Non-pigmented ciliary epithelial cell (primary cell): ENCODE measurements at regions not wholly inside any gene's neighbourhood (a gene's known extent, or its start where the extent isn't known, plus 50 kb on each side); places are given as distances from the start of the nearest gene placed in this dataset.

Experiments
- DNase-seq: peaks from one replicate; pipeline ENCODE4 v3.0.0-alpha.2; 2010; ENCODE audit warnings: low read depth

DNA sequence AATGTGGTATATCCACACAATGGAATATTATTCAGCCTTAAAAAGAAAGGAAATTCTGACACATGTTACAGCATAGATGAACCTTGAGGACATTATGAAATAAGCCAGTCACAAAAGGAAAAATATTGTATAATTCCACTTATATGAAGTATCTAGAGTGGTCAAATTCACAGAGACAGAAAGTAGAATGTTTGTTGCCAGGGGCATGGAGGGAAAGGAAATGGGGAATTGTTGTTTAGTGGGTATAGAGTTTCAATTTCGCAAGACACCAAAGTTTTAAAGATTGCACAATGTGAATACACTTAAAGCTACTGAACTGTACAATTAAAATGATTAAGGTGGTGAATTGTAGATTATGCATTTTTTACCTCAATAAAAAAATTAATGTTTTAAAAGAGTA lies 92.9 kb downstream of the TXNL1 start:
- no peak for DNase-seq

DNA sequence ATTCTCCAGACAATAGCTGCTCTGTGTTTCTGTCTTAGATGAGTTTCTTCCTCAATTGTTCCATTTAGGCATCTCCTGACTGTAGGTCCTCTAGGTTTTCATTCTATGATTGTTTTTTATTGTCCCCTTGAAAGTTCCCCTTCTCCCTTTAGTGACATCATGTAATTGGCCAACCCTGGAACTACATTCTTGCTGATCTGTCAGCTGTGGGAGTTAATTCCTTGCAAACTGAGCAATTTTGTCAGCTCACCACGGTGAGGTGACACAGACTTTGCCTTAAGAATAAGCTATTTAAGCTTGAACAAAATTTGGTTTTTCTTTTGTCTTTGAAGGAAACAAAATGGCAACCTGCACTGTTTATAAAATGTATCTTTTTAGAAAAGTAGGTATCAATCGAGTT lies 95.9 kb downstream of the TXNL1 start:
- no peak for DNase-seq

DNA sequence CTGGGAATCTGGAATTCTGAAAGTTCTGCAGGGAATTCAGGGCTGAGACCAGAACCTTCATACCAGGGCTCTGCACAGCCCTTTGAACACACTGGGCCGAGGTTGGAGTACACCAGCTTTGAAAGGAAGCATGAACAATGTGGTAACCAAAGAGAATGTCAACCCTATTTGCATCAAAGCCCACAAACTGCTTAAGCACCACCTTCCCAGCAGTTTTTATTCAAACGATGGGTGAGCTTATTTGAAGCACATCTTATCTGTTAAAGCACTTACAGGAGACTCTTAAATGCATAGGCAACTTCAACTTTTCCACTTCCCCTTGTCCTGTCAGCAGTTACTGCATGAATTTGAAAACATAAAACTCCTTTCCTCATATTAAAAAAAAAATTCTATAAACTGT lies 96.6 kb downstream of the TXNL1 start:
- no peak for DNase-seq

DNA sequence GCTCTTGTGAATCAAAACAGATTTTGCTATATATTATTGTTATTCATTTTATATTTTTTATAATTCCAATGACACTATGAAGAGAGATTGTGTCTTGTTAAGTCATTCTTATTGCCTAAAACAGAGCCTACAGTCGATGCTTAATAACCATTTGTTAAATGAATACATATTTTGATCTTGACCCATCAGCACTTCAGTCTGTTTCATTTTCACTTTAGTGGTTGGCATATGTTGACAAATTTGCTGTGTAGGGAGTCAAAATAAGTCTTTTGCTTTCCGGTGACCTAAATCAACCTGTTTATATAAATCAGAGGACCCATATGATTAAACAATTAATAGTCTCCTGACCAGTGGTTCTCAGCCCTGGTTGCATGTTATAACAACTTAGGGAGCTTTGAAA lies 97.1 kb downstream of the TXNL1 start:
- no peak for DNase-seq

DNA sequence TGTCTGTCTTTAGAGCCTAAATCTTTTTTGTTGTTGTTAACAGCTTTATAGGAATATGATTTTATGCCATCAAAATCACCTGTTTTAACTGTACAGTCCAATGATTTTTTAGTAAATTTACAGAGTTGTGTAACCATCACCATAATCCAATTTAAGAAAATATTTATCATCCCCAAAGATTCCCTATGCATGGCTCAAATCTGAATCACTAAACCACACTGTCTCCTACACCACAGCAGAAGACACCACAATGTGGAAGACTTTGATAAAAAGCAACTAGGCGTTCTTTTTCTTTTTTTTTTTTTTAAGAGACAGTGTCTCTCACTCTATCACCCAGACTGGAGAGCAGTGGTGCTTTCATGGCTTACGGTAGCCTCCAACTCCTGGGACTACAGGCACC lies 99.6 kb downstream of the TXNL1 start:
- DNase-seq = peak; percentile 17

DNA sequence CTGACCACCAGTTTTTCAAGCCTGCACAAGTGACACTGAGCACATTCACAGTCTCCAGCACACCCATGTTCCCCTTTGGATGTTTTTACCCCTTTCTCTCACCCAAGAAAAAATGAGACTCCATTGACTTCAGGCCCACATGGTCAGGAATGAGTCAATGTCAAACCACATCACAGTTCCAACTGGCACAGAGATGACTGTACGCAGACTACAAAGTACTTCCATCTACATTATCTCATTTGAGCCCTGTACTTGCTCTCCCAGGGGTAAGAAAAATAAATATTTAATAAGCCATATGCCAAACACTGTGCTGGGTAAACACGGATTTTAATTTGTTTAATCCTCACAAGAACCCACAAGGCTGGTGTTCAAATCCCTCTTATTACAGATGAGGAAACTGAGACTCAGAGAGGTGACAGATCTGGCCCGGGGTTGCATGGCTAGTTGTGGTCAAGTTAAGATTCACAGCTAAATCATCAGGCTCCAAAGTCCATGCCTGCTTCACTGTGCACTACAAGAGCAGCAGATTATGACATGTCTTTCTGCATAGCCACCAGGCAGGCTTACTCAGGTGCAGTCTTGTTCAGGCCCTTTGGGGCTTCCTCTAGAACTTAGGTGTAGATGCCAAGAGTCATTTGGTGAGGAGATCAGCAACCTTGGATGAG lies 106.1 kb downstream of the TXNL1 start:
- DNase-seq = no peak

DNA sequence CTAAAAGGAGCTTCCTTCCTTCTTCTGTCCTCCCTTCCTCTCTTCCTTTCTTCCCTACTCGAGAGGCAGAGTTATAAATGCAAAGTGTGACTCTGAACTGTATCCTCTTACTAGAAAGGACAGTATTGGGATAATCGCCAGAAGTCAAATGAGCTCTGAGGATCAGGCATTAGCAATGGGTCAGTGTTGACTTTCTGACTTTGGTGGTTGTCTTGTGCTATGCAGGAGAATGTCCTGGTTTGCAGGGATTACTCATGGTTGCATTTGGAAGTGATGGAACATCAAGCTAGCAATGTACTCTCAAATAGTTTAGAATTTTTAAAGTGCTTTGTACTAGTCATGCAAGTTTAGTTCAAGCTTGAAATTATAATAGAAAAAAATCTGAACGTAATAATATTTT lies 115.6 kb downstream of the TXNL1 start:
- DNase-seq = no peak

DNA sequence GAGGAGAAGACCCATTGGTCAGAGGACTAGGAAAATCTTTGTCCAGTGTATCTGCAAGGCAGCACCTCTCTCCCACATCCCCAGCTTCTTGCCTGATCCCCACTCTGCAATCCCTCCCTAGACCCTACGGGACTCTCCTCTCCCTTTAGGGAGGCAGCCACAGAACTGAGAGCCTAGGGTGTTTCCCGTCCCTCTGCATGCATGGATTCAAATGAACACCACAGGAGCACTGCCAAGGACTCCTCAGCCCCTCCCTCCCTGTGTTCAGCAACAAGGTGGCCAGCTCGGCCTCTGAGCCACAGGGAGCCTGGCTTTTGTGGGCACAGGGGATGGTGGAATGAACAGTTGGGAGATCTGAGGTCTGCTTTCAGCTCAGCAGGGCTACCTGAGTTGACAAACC lies 117.1 kb downstream of the TXNL1 start:
- DNase-seq = no peak

DNA sequence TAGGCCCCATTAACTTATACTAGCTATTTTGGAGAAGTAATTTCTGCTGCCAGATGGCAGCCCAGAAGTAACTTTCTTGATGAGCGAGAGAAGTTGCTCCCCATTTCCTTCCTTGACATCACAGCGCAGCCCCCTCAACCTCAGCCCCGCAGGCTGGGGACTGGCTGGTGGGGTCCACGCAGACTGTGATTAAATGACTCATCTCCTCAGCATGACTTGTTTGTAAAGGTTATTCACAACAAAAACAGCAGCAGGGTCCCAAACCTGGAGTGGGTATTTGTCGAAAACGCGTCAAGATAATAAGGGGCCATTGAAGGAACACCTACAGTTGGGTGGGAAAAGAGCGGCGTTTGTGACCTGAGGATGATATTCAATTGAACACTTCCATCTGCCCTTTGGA lies 120.6 kb downstream of the TXNL1 start:
- DNase-seq = no peak

DNA sequence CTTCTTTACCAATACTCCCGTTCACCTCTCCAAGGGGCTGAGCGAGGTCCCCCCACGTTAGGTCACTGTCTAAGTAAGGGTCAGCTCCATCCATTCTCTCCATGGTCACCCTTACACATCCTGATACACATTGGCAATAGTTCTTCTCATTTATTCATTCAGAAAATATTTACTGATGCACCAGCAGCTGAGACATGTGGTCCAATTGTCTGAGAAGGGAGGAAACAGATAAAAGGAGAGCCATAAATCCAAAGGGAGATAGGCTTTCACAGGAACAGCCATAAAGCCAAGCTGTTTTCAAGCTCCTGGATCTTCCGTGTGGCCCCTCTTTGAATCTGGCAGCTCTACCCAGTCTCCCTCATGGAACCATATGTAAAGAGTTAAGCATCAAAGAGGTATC lies 121.2 kb downstream of the TXNL1 start:
- no peak for DNase-seq

DNA sequence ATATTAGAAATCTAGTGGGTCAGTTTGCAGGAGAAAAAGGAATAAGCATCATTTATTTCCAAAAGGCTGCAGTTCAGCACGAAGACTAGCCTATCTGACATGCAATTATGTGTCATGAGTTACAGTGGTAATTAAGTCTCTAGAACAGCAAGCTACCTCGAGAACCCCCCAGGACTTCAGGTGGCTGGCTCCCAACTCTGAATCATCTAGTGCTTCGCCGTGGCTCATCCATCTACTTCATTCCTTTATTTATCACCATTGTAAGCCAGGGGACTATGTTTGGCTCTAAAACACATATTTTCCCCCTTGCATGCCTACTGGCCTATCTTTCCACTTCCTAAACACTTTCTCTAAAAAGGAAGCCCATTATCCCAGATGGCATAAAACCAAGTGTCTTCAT lies 121.6 kb downstream of the TXNL1 start:
- DNase-seq = no peak

DNA sequence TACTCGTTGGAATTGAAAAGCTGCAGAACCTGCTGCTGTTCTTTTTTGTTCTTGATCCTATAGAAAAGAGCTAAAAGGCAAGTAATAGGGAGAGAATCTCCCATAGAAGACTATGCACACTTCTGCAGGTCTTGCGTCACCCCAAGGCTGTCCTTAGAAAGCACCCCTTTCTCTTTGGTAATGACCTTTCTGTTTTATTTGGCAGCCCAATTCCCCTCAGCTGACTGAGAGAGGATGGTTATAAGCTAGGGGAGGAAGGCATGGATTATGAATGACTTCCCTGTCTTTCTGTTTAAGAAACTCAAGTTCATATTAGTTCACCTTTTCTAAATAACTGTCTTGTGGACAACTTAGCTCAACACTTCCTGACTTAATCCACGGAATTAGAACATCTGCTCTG lies 122.9 kb downstream of the TXNL1 start:
- DNase-seq = no peak

DNA sequence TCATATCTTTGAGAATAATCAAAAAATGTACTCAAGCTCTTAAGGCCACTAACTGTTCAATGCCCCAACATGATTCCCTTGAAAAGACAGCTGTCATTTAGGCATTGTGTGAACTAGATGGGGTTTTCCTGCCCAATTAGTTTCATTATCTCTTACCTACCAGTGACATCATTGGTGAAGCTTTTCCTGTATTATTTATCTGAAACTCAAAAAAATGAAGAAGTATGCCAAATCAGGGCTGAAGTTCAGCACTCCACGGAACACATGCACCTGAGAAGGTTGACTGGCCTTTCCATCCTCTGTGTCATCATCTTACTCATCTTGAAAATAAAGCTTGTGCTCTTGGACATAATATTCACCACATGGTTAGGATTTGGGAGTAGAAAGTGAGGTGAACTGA lies 126.4 kb downstream of the TXNL1 start:
- no peak for DNase-seq

DNA sequence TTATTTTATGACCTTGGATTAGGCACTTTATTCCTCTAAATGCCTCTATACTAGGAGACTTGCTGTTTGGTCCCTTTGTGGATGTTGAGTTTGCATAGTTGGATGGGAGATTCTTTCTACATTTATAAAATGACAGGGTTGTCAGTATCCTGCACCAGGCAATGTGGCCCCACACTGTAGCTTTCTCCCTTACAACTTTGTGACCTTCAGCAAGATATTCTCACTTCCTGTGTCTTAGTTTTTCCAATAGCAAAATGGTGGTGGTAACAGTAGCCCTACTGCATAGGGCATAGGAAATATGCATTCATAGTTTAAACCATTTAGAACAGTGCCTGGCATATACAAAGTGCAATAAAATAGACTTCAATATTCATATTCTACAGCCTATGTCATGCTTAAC lies 128.3 kb downstream of the TXNL1 start:
- DNase-seq = no peak

DNA sequence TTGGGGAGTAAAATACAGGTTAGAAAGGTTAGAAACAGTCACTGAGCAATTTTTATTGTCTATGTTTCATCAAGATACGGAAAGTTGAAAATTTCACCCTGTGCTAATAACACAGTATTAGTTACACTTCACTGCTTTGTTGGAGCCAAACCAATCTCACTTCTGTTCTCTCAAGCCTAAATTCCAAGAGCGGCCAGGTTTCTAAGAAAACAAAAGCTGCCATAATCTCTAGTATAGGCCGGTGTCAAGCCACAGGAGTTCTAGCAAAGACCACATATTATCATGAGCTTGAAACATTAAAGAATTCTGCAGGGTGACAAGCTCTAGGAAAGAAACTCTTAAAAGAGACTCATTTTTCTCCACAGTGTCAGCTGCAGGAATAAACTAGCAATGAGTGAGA lies 128.7 kb downstream of the TXNL1 start:
- no peak for DNase-seq

DNA sequence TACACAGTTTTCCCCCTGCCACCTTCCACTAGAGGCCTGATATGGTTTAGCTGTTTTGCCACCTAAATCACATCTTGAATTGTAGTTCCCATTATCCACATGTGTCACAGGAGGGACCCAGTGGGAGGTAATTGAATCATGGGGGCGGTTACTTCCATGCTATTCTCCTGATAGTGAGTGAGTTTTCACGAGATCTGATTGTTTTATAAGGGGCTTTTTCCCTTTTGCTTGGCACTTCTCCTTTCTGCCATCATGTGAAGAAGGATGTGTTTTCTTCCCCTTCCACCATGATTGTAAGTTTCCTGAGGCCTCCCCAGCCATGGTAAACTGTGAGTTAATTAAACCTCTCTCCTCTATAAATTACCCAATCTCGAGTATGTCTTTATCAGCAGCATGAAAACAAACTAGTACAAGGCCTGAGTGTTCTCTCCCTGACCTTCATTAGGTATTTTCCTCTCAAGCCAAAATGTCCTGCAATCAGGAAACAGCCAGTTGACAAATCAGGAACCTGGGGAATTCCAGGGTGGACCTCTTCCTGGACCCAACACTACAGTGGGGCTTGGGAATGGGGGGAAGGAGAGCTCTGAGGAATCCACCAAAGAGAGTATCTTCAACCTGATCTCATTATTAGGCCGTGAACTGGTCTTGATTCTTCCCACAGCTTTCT lies 129.9 kb downstream of the TXNL1 start:
- no peak for DNase-seq

DNA sequence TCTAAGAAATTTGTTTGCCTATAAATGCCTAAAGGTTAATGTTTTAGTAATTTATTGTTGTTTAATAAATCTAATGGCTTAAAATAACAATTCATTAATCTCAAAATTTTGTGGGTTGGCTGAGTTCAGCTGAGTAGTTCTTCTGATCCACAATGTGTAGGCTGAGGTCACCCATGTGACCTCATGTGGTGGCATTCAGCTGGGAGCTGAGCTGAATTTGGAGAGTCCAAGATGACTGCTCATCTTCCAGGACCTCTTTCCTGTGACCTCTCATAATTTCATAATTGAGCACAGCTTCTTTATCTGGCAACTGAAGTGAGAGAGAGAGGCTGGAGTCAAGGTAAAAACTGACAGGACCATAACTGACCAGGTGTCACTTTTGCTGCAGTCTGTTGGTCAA lies 132.4 kb downstream of the TXNL1 start:
- DNase-seq = no peak

DNA sequence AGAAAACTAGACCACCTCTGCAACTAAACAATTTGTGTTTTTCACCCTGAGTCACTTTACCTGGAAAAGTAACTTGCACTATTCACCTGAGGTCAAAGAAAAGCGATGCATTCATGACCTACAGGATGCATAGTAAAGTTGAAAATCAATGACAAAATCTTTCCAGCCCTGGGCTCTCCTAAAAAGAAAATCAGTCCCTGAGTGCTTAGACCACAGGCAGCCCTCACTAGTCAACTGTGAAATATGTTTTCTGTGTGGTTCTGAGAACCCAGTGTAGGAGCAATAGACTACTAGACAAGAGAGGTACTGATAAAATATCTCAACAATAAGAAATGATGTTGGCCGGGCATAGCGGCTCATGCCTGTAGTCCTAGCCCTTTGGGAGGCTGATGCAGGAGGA lies 133.1 kb downstream of the TXNL1 start:
- no peak for DNase-seq

DNA sequence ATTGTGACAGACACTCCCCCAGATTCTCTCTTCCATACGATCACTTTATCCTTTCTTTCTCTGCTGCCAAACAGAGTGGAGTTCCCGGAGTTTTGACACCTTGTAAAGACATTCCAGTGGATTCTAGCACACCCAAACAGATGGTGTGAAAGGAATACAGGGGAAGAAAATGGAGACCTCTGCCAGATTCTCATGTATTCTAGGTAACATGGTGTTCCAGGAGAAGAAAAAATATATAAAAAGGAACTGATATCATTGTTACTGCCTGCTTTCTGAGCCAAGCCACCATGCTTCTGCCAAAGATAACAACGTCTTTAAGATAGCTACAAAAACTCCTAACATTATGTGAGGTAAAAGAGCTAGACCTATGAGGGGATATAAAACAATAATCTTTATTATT lies 136.5 kb downstream of the TXNL1 start:
- DNase-seq = no peak

DNA sequence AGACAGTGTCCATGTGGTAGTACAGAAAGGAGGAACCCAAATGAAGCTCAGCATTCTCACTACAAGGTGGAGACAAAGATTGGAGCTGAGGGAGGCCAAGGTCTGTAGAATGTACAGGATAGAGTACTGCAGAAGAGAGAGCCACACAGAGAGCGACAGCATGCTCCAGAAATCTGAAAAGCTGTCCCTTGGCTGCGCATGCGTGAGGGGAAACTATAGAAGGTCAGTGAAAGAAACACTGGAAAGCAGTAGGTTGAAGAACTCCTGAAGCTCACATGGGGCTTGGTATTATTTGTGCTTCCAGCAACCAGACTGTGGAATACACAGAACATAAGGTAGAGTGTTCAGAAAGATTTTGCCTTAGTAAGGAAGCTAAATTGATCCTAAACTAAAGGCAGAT lies 142.5 kb downstream of the TXNL1 start:
- no peak for DNase-seq

DNA sequence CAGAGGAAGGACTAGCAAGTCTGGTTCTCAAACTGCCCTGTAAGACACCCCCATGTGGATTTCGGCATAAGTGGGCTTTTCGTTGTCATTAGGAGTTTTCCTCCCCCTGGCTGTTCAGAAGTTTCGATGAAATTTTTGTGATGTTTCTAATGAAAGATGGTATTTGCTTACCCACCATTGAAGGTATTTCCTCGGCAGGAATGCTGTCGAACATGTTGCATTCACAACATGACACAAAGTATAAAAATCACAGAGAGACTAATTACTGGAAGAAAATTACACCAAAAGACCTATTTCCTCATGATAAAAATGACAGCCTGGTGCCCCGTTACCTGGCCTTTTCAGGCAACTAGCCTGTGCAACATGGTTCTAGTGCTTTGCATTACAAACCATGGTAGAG lies 144.9 kb downstream of the TXNL1 start:
- no peak for DNase-seq

DNA sequence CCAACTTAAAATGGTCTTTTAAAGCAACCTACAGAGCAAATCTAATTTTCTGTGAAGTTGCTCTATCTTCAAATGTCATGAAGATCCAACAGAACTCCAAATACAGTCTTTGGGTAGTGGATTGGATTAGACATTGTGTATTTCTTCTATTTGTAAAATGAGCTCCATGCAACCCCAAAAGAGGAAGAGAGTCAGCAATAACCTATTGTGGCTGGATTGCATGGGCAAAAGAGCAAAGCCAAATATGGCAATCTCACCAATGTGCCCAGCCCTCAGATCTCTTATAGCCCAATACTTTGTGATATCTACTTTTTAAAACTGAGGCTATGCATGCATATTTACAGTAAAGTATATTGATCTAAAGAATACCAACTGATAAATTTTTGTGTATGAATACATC lies 146.3 kb downstream of the TXNL1 start:
- no peak for DNase-seq

DNA sequence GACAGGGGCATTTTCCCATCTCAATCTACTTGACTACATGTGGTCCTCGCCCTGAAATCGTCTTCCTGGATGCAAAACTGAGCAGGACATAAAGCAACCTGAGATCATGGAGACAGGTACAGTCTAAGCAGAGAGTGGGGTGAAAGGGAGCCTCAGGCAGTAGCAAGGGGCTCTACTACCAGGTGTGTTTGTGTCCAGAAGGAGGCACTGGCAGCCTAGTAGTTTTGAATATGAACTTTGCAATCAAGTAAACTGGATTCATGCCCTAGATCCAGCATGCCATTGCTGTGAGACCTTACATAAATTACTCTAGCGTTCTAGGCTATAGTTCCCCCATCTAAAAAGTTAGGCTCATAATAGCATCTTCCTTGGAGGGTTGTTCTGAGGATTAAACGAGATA lies 147.4 kb downstream of the TXNL1 start:
- no peak for DNase-seq

DNA sequence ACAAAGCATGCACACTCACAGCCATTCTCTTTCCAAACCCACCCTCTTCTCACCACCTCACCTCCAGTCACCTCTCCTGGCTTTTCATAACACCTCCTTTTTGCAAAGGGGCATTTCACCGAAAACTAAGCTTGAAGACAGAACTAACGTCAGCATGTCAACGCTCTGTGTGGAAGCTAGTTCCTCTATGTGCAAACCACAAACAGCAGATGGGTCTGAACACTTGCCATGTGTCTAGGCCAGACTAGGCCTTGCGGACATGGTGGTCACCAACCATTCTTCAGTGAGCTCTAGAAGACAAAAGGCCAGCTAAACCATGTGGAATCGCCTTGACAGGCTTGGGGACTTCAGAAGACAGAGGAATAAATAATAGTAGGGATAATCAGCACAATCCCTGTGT lies 148.5 kb downstream of the TXNL1 start:
- no peak for DNase-seq
